ENCODE measurements at regions not wholly inside any gene's neighbourhood (a gene's known extent, or its start where the extent isn't known, plus 50 kb on each side); places are given as distances from the start of the nearest gene placed in this dataset.

DNA sequence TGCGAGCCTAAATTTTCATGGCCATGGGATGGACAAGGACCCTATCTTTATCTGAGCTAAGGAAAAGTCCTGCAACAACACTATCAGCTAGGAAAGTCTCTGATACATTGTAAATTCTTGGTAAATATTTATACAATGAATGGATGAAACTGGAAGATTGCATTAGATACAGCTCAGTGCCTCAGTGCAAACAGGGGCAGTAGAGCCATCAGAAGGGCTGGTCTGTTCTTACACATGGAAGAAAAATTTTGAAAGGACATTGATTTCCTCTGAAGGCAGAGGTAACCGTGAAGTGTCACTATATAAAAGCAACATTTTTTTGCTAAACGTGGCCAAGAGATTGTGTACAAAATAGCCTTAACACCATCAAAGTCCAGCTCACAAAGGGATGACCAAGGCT is 153.2 kb upstream of the GADL1 start:
- Histone ChIP-seq H3K79me2 (ENCODE audit: insufficient read depth, low read length) (no peaks in the 10 kb centered on the region), H3K9me3 (ENCODE audit: insufficient read depth, low read depth, low read length) (peaks cover 12% of the 10 kb centered on the region; the same call in 1 of the 2 replicates), H3K4me3 (ENCODE audit: low read length, poor library complexity, severe bottlenecking) (no peak overlapping the region), H4K20me1 (ENCODE audit: insufficient read depth, low read length, poor library complexity, severe bottlenecking) (no peaks in the 10 kb centered on the region), H3F3A (ENCODE audit: low read depth) (no peaks in the 10 kb centered on the region), H3K27me3 (ENCODE audit: insufficient read depth, low read length, poor library complexity, severe bottlenecking) (no peaks in the 10 kb centered on the region), H3K36me3 (ENCODE audit: insufficient read depth, low read length) (no peaks in the 10 kb centered on the region), H2AFZ (ENCODE audit: low read length) (no peak overlapping the region), H3K4me1 (ENCODE audit: insufficient read depth, low read length, poor library complexity, severe bottlenecking) (no peaks in the 10 kb centered on the region), H3K4me2 (ENCODE audit: low read depth, low read length, poor library complexity, severe bottlenecking) (no peak overlapping the region), H3K9ac (ENCODE audit: low read depth, low read length, poor library complexity, severe bottlenecking) (no peak overlapping the region), H3K9me2 (replicated peaks; ENCODE audit: low read depth, low read length) (no peaks in the 10 kb centered on the region)
- TF ChIP-seq EZH2phosphoT487 (IDR thresholded peaks at IDR 0.05; ENCODE audit: borderline replicate concordance): no peak
- TF ChIP-seq, protein P1, sequence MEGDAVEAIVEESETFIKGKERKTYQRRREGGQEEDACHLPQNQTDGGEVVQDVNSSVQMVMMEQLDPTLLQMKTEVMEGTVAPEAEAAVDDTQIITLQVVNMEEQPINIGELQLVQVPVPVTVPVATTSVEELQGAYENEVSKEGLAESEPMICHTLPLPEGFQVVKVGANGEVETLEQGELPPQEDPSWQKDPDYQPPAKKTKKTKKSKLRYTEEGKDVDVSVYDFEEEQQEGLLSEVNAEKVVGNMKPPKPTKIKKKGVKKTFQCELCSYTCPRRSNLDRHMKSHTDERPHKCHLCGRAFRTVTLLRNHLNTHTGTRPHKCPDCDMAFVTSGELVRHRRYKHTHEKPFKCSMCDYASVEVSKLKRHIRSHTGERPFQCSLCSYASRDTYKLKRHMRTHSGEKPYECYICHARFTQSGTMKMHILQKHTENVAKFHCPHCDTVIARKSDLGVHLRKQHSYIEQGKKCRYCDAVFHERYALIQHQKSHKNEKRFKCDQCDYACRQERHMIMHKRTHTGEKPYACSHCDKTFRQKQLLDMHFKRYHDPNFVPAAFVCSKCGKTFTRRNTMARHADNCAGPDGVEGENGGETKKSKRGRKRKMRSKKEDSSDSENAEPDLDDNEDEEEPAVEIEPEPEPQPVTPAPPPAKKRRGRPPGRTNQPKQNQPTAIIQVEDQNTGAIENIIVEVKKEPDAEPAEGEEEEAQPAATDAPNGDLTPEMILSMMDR (conservative IDR thresholded peaks at IDR 0.05; ENCODE audit: low read length): no peak

DNA sequence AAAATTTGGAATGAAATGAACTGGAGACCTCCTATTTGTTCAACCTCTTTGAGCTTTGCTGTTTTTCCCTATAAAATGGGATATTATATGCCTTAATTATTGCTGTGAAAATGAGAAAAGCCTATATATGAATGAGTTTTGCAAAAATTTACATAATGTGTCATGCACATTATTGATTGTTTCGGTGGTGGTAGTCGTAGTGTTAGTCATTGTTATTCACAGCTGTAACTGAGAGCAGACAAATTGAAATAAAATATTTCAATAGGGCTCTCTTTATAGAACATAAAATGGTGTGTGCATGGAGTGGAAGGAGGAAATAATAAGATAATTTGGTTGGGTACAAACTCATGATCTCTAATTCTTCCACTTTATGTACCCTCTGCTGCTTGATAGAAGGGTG is 153.7 kb upstream of the GADL1 start:
- TF ChIP-seq EZH2phosphoT487 (IDR thresholded peaks at IDR 0.05; ENCODE audit: borderline replicate concordance): no peak
- H3K9me3 ChIP-seq (ENCODE audit: insufficient read depth, low read depth, low read length): peaks cover 7% of the 10 kb centered on the region; the same call in 1 of the 2 replicates
- no peaks in the 10 kb centered on the region for H3K27me3 ChIP-seq (ENCODE audit: insufficient read depth, low read length, poor library complexity, severe bottlenecking)
- H3K4me3 ChIP-seq (ENCODE audit: low read length, poor library complexity, severe bottlenecking): no peak overlapping the region
- no peak overlapping the region for H3K4me2 ChIP-seq (ENCODE audit: low read depth, low read length, poor library complexity, severe bottlenecking)
- H3K36me3 ChIP-seq (ENCODE audit: insufficient read depth, low read length): no peaks in the 10 kb centered on the region
- H3K79me2 ChIP-seq (ENCODE audit: insufficient read depth, low read length): no peaks in the 10 kb centered on the region
- H4K20me1 ChIP-seq (ENCODE audit: insufficient read depth, low read length, poor library complexity, severe bottlenecking): no peaks in the 10 kb centered on the region
- no peaks in the 10 kb centered on the region for H3K4me1 ChIP-seq (ENCODE audit: insufficient read depth, low read length, poor library complexity, severe bottlenecking)
- H2AFZ ChIP-seq (ENCODE audit: low read length): no peak overlapping the region
- H3K9ac ChIP-seq (ENCODE audit: low read depth, low read length, poor library complexity, severe bottlenecking): no peak overlapping the region
- no peaks in the 10 kb centered on the region for H3F3A ChIP-seq (ENCODE audit: low read depth)
- H3K9me2 ChIP-seq (replicated peaks; ENCODE audit: low read depth, low read length): no peaks in the 10 kb centered on the region

DNA sequence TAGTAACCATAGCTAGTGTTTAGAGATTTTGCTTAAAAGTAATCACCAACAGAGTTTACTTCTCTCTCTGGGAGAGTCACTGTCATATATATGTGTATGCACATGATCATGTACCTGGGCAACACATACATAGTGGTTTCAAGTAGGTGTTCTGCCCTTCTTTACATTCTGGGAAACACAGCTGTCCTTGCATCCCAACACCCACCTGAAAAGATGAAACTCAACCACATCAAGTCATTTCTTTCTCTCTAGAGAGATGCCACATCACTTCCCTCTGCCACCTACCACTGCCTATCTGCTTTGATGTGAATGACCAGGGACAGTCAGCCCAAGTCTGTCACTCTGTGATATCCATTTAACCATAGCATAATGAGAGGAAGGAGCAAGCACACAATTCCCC is 155.8 kb upstream of the GADL1 start:
- Histone ChIP-seq H3K4me3 (ENCODE audit: low read length, poor library complexity, severe bottlenecking) (no peak overlapping the region), H3K4me1 (ENCODE audit: insufficient read depth, low read length, poor library complexity, severe bottlenecking) (no peaks in the 10 kb centered on the region), H3K4me2 (ENCODE audit: low read depth, low read length, poor library complexity, severe bottlenecking) (no peak overlapping the region), H3F3A (ENCODE audit: low read depth) (no peaks in the 10 kb centered on the region), H2AFZ (ENCODE audit: low read length) (no peak overlapping the region), H3K79me2 (ENCODE audit: insufficient read depth, low read length) (no peaks in the 10 kb centered on the region), H3K9me2 (replicated peaks; ENCODE audit: low read depth, low read length) (no peaks in the 10 kb centered on the region), H3K9ac (ENCODE audit: low read depth, low read length, poor library complexity, severe bottlenecking) (no peak overlapping the region), H3K9me3 (ENCODE audit: insufficient read depth, low read depth, low read length) (peaks cover 3% of the 10 kb centered on the region; the same call in 1 of the 2 replicates), H3K36me3 (ENCODE audit: insufficient read depth, low read length) (no peaks in the 10 kb centered on the region), H3K27me3 (ENCODE audit: insufficient read depth, low read length, poor library complexity, severe bottlenecking) (no peaks in the 10 kb centered on the region), H4K20me1 (ENCODE audit: insufficient read depth, low read length, poor library complexity, severe bottlenecking) (no peaks in the 10 kb centered on the region)
- TF ChIP-seq, protein P1 (conservative IDR thresholded peaks at IDR 0.05; ENCODE audit: low read length): no peak
- no peak for TF ChIP-seq EZH2phosphoT487 (IDR thresholded peaks at IDR 0.05; ENCODE audit: borderline replicate concordance)

DNA sequence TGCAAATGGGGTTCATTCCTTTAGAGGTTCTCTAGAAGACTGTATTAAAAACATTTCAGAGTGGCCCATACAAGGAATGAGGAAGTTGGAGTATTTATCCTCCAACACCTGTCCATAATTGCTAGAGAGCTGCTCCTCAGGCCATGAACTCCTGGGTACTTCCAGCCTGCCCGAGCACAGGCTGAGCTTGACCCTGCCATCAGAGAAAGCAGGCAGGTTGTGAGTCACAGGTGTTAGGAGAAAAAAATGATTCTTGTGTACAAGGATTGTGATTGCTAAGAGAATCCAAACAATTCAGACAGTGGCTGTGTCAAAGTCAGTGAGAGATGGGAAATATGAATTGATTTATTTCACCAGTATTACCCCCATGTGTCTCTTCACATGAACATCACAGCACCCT is 156.8 kb upstream of the GADL1 start:
- H3K4me1 ChIP-seq (ENCODE audit: insufficient read depth, low read length, poor library complexity, severe bottlenecking): no peaks in the 10 kb centered on the region
- H3K79me2 ChIP-seq (ENCODE audit: insufficient read depth, low read length): no peaks in the 10 kb centered on the region
- H3K9ac ChIP-seq (ENCODE audit: low read depth, low read length, poor library complexity, severe bottlenecking): no peak overlapping the region
- no peaks in the 10 kb centered on the region for H4K20me1 ChIP-seq (ENCODE audit: insufficient read depth, low read length, poor library complexity, severe bottlenecking)
- H3K4me2 ChIP-seq (ENCODE audit: low read depth, low read length, poor library complexity, severe bottlenecking): no peak overlapping the region
- H3K4me3 ChIP-seq (ENCODE audit: low read length, poor library complexity, severe bottlenecking): no peak overlapping the region
- TF ChIP-seq EZH2phosphoT487 (IDR thresholded peaks at IDR 0.05; ENCODE audit: borderline replicate concordance): no peak
- TF ChIP-seq, protein P1 (conservative IDR thresholded peaks at IDR 0.05; ENCODE audit: low read length): no peak
- no peak overlapping the region for H2AFZ ChIP-seq (ENCODE audit: low read length)
- no peaks in the 10 kb centered on the region for H3K9me2 ChIP-seq (replicated peaks; ENCODE audit: low read depth, low read length)
- no peaks in the 10 kb centered on the region for H3F3A ChIP-seq (ENCODE audit: low read depth)
- H3K27me3 ChIP-seq (ENCODE audit: insufficient read depth, low read length, poor library complexity, severe bottlenecking): no peaks in the 10 kb centered on the region
- H3K9me3 ChIP-seq (ENCODE audit: insufficient read depth, low read depth, low read length): peaks cover 7% of the 10 kb centered on the region; the same call in 1 of the 2 replicates
- H3K36me3 ChIP-seq (ENCODE audit: insufficient read depth, low read length): no peaks in the 10 kb centered on the region

Data from Loucy (cell line).